GM12878 (cell line): ENCODE measurements at regions not wholly inside any gene's neighbourhood (a gene's known extent, or its start where the extent isn't known, plus 50 kb on each side); places are given as distances from the start of the nearest gene placed in this dataset.

Experiments used
- ATAC-seq: fragments of 200-7000 bp; cut with Tn5 transposase; 3 replicates; pipeline ENCODE4 v1.9.1; 2020; ENCODE audit warnings: mild to moderate bottlenecking, moderate library complexity
- BruUV-seq: library from RNA; stranded (reverse); fragments of 400-500 nt; replicated peaks from 2 replicates; lab custom pipeline; 2021; lab: Mats Ljungman, UMichigan
- CTCF ChIA-PET: fragments of 300-600 bp; sonication (Branson Sonifier 250); formaldehyde crosslinking; extraction: SDS; loops from one replicate; lab custom pipeline; 2021; ENCODE audit warnings: inconsistent platforms; lab: Yijun Ruan, JAX
- POLR2A ChIA-PET: fragments of 350-600 bp; formaldehyde crosslinking; extraction: SDS; loops from one replicate; lab custom pipeline; 2021; ENCODE audit warnings: inconsistent platforms; lab: Charles Lee
- RAD21 ChIA-PET: fragments of 300-600 bp; sonication (Branson Sonifier 250); formaldehyde crosslinking; loops from one replicate; lab custom pipeline; 2023; ENCODE audit warnings: antibody characterized with exemption; ENCODE audit not compliant: unreplicated experiment; lab: Charles Lee
- SMC1A ChIA-PET: fragments of 300-600 bp; sonication (Branson Sonifier 250); formaldehyde crosslinking; loops from one replicate; lab custom pipeline; 2023; ENCODE audit not compliant: unreplicated experiment, uncharacterized antibody; lab: Charles Lee
- DNase-seq: peaks from one replicate; pipeline ENCODE4 v3.0.0-alpha.2; 2011; ENCODE audit warnings: low read depth, low spot score
- FAIRE-seq: peaks from 3 replicates; lab custom pipeline; 2011; peaks lifted over from hg19 to GRCh38; lab: Jason Lieb, UNC
- H2AFZ ChIP-seq: 2 replicates; pipeline ENCODE4 v1.6.0; 2011; ENCODE audit warnings: low read depth, low read length, control low read depth; ENCODE audit not compliant: control insufficient read depth
- H3K27ac ChIP-seq: 2 replicates; pipeline ENCODE4 v1.5.1; 2011; ENCODE audit warnings: control low read depth; ENCODE audit not compliant: control insufficient read depth, insufficient read depth
- H3K27me3 ChIP-seq, 2 experiments: replicated peaks in 1 of 2; 2 replicates each; pipeline versions ENCODE4 v1.6.0 to v1.6.1; 2011; ENCODE audit warnings: low read length in 1 of 2; ENCODE audit not compliant: control insufficient read depth in 2 of 2, insufficient read depth in 2 of 2
- H3K36me3 ChIP-seq, 2 experiments: 2 replicates each; pipeline ENCODE4 v1.5.1; 2011; ENCODE audit warnings: low read length in 1 of 2; ENCODE audit not compliant: control insufficient read depth in 2 of 2, insufficient read depth in 2 of 2
- H3K4me1 ChIP-seq: 2 replicates; pipeline ENCODE4 v1.6.1; 2011; ENCODE audit warnings: mild to moderate bottlenecking, low read length, moderate library complexity, mixed read lengths; ENCODE audit not compliant: control insufficient read depth, insufficient read depth
- H3K4me2 ChIP-seq: 2 replicates; pipeline ENCODE4 v1.6.0; 2011; ENCODE audit warnings: control low read depth; ENCODE audit not compliant: control insufficient read depth, insufficient read depth
- H3K4me3 ChIP-seq: fragments of 200-600 bp; sonication (generic); 2 replicates; pipeline ENCODE4 v1.5.1; 2016
- H3K79me2 ChIP-seq: 2 replicates; pipeline ENCODE4 v1.6.0; 2011; ENCODE audit warnings: low read length; ENCODE audit not compliant: control insufficient read depth, insufficient read depth
- H3K9ac ChIP-seq: 2 replicates; pipeline ENCODE4 v1.8.0; 2011; ENCODE audit warnings: low read length, control low read depth, mixed read lengths; ENCODE audit not compliant: control insufficient read depth, insufficient read depth
- H3K9me3 ChIP-seq: replicated peaks from 3 replicates; pipeline ENCODE4 v1.5.1; 2011; ENCODE audit warnings: mild to moderate bottlenecking, low read length; ENCODE audit not compliant: control insufficient read depth, insufficient read depth
- H4K20me1 ChIP-seq: 2 replicates; pipeline ENCODE4 v1.6.0; 2011; ENCODE audit not compliant: control insufficient read depth, insufficient read depth
- IKZF2 ChIP-seq, 2 experiments: fragments of 450-650 bp; IDR thresholded peaks; 2 replicates each; pipeline ENCODE4 v1.6.1; 2017; ENCODE audit warnings: mild to moderate bottlenecking in 2 of 2, moderate library complexity in 2 of 2
- MEF2B ChIP-seq: fragments of 450-650 bp; IDR thresholded peaks from 2 replicates; pipeline ENCODE4 v1.6.1; 2018; ENCODE audit warnings: mild to moderate bottlenecking, moderate library complexity; ENCODE audit not compliant: partially characterized antibody, poor library complexity, severe bottlenecking
- NFXL1 ChIP-seq: fragments of 450-650 bp; IDR thresholded peaks from 2 replicates; pipeline ENCODE4 v1.6.1; 2017; ENCODE audit warnings: antibody characterized with exemption, mild to moderate bottlenecking, borderline replicate concordance
- PAX8 ChIP-seq: fragments of 450-650 bp; IDR thresholded peaks from 2 replicates; pipeline ENCODE4 v1.6.1; 2017; ENCODE audit warnings: mild to moderate bottlenecking, moderate library complexity
- PML ChIP-seq: IDR thresholded peaks from 2 replicates; pipeline ENCODE4 v1.6.1; 2012; ENCODE audit warnings: low read length, inconsistent platforms
- SMAD1 ChIP-seq: fragments of 450-650 bp; IDR thresholded peaks from 2 replicates; pipeline ENCODE4 v1.6.1; 2018; ENCODE audit warnings: mild to moderate bottlenecking, low read depth; ENCODE audit not compliant: partially characterized antibody
- TCF3 ChIP-seq: IDR thresholded peaks from 2 replicates; pipeline ENCODE4 v1.6.1; 2012; ENCODE audit warnings: low read depth, mild to moderate bottlenecking, low read length, borderline replicate concordance; ENCODE audit not compliant: insufficient read depth
- ZBED1 ChIP-seq: IDR thresholded peaks from 2 replicates; pipeline ENCODE4 v1.6.1; 2016; ENCODE audit warnings: borderline replicate concordance
- ZNF622 ChIP-seq: fragments of 450-650 bp; IDR thresholded peaks from 2 replicates; pipeline ENCODE4 v1.6.1; 2017; ENCODE audit warnings: mild to moderate bottlenecking, inconsistent platforms
- WGBS: methylation state at CpG from one replicate; pipeline ENCODE4 v1.1.6; 2016; ENCODE audit warnings: low lambda C conversion rate; ENCODE audit not compliant: insufficient replicate concordance, insufficient coverage; ENCODE audit errors: missing lambda C conversion rate; 5-methylcytosine and 5-hydroxymethylcytosine counted together
- in situ Hi-C: fragments of 300-500 bp; cut with MboI; formaldehyde crosslinking; loops from 9 replicates; pipeline ENCODE4 v1.14.3; 2018; ENCODE audit warnings: mixed read lengths
- intact Hi-C: fragments of 100-400 bp; cut with micrococcal nuclease; formaldehyde crosslinking; loops from one replicate; pipeline ENCODE4 v1.14.2; 2022; ENCODE audit not compliant: unreplicated experiment
- TF ChIP-seq, protein P1 (sequence below): IDR thresholded peaks from 2 replicates; pipeline ENCODE4 v1.6.1; 2011; ENCODE audit warnings: low read depth, low read length, improper control_type of control experiment, borderline replicate concordance
- TF ChIP-seq, protein P2 (sequence below): IDR thresholded peaks from 2 replicates; pipeline ENCODE4 v1.6.1; 2011; ENCODE audit warnings: low read depth, mild to moderate bottlenecking, low read length, moderate library complexity, borderline replicate concordance; ENCODE audit errors: extremely low read depth
- TF ChIP-seq, protein P3 (sequence below): IDR thresholded peaks from 2 replicates; pipeline ENCODE4 v1.6.1; 2012; ENCODE audit warnings: improper control_type of control experiment, low read depth, low read length; ENCODE audit not compliant: insufficient replicate concordance

DNA sequence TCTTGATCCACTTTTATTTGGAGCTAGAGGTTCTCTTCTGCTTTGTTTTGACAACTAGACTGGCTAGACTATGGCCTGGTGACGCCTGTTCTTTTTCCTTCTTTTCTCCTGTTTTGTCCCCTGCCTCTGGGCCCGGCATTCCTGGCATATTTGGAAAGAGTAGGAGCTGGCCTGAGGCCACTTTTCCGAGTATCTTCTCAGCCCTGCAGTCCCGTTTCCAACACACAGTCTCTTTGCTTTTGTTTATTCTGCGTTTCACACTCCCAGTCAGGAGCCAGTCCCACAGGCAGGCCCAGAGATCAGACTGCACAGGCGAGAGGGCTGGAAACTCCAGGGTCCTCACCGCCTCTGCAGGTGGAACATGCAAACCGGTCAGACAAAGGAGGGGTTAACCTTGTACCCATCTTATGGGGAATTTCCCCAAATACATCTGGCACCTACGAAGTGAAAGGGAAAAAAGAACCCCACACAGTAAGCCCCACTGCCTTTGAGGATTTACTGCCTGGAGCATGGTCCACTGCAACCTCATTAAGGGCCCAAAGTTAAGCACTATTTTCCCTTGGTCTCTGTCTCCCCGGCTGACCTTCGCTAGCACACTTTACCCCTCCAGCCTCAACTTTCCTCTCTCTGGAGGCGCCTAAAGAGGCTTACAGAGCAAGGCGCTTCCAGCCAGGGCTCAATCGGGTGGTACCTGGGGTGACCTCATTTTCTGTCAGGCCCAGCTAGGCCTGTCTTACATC is 141.1 kb downstream of the TOMM20 start:
- no TSS peak for BruUV-seq
- Histone ChIP-seq H3K27ac (peak overlapping the region; percentile 80), H3K9ac (peak overlapping the region; percentile 33), H3K9me3 (no peaks in the 10 kb centered on the region; the same call in 2 of the 3 replicates), H4K20me1 (no peaks in the 10 kb centered on the region), H3K4me2 (peak overlapping the region; percentile 46), H2AFZ (peak overlapping the region; percentile 49), H3K4me3 (no peak overlapping the region), H3K4me1 (peaks cover 62% of the 10 kb centered on the region), H3K27me3 (no peaks in the 10 kb centered on the region), H3K79me2 (no peaks in the 10 kb centered on the region), H3K36me3 (no peaks in the 10 kb centered on the region)
- no peak for DNase-seq
- ATAC-seq, result peak; percentile 81
- POLR2A ChIA-PET, result interaction anchor here (0.9 to 6.0 kb wide), 6 partner anchors 11 to 133 kb away, joined by 3 to 39 read pairs (median 4); no protein-coding TSS in a partner anchor
- SMC1A ChIA-PET, result interaction anchor here (0.7 to 8.0 kb wide), 19 partner anchors 7 to 488 kb away, joined by 3 to 108 read pairs (median 4); no protein-coding TSS in a partner anchor
- WGBS, result 17% methylated on average over 14 of the region's 14 CpGs
- in situ Hi-C loops (no loop called here), intact Hi-C loops (loop anchor here (2.0 kb wide), 1 partner anchor 25 kb away; no protein-coding TSS in a partner anchor)
- FAIRE-seq, result no peak
- RAD21 ChIA-PET, result interaction anchor here (0.6 to 6.5 kb wide), 12 partner anchors 10 to 501 kb away, joined by 3 to 82 read pairs (median 4); no protein-coding TSS in a partner anchor
- CTCF ChIA-PET, result interaction anchor here (0.6 to 3.0 kb wide), 7 partner anchors 9 to 96 kb away, joined by 3 to 13 read pairs (median 3); no protein-coding TSS in a partner anchor
- TF ChIP-seq NFXL1, result no peak
- no peak for TF ChIP-seq ZNF622
- TF ChIP-seq PAX8, result no peak
- peak; percentile 80 to 85 for TF ChIP-seq IKZF2 (IDR thresholded peaks at IDR 0.05)
- TF ChIP-seq, protein P1, sequence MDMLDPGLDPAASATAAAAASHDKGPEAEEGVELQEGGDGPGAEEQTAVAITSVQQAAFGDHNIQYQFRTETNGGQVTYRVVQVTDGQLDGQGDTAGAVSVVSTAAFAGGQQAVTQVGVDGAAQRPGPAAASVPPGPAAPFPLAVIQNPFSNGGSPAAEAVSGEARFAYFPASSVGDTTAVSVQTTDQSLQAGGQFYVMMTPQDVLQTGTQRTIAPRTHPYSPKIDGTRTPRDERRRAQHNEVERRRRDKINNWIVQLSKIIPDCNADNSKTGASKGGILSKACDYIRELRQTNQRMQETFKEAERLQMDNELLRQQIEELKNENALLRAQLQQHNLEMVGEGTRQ, result no peak
- TF ChIP-seq, protein P2, sequence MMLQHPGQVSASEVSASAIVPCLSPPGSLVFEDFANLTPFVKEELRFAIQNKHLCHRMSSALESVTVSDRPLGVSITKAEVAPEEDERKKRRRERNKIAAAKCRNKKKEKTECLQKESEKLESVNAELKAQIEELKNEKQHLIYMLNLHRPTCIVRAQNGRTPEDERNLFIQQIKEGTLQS, result no peak
- TF ChIP-seq, protein P3, sequence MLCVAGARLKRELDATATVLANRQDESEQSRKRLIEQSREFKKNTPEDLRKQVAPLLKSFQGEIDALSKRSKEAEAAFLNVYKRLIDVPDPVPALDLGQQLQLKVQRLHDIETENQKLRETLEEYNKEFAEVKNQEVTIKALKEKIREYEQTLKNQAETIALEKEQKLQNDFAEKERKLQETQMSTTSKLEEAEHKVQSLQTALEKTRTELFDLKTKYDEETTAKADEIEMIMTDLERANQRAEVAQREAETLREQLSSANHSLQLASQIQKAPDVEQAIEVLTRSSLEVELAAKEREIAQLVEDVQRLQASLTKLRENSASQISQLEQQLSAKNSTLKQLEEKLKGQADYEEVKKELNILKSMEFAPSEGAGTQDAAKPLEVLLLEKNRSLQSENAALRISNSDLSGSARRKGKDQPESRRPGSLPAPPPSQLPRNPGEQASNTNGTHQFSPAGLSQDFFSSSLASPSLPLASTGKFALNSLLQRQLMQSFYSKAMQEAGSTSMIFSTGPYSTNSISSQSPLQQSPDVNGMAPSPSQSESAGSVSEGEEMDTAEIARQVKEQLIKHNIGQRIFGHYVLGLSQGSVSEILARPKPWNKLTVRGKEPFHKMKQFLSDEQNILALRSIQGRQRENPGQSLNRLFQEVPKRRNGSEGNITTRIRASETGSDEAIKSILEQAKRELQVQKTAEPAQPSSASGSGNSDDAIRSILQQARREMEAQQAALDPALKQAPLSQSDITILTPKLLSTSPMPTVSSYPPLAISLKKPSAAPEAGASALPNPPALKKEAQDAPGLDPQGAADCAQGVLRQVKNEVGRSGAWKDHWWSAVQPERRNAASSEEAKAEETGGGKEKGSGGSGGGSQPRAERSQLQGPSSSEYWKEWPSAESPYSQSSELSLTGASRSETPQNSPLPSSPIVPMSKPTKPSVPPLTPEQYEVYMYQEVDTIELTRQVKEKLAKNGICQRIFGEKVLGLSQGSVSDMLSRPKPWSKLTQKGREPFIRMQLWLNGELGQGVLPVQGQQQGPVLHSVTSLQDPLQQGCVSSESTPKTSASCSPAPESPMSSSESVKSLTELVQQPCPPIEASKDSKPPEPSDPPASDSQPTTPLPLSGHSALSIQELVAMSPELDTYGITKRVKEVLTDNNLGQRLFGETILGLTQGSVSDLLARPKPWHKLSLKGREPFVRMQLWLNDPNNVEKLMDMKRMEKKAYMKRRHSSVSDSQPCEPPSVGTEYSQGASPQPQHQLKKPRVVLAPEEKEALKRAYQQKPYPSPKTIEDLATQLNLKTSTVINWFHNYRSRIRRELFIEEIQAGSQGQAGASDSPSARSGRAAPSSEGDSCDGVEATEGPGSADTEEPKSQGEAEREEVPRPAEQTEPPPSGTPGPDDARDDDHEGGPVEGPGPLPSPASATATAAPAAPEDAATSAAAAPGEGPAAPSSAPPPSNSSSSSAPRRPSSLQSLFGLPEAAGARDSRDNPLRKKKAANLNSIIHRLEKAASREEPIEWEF, result no peak
- TF ChIP-seq ZBED1, result no peak
- TF ChIP-seq MEF2B, result peak; percentile 38
- no peak for TF ChIP-seq PML
- peak; percentile 68; the same call in 1 of the 2 replicates for TF ChIP-seq TCF3
- TF ChIP-seq SMAD1, result no peak
